Heart left ventricle (tissue), 16 donors: ENCODE measurements at regions not wholly inside any gene's neighbourhood (a gene's known extent, or its start where the extent isn't known, plus 50 kb on each side); places are given as distances from the start of the nearest gene placed in this dataset.

Experiments
- ATAC-seq, 4 donors: fragments of 200-7000 bp; cut with Tn5 transposase; one replicate each; pipeline ENCODE4 v1.9.1; 2020 to 2022; ENCODE audit warnings: moderate library complexity in 4 of 4, mild to moderate bottlenecking in 3 of 4, moderate number of reproducible peaks in 1 of 4
- DNase-seq, 5 donors: peaks; one replicate each; pipeline ENCODE4 v3.0.0-alpha.2; 2020
- H3K27ac ChIP-seq, 12 donors: fragments of 200-600 bp; sonication (generic) in 4 of 12; one replicate each; pipeline versions ENCODE4 v1.5.0 to v1.8.0; 2016 to 2022; ENCODE audit warnings: mild to moderate bottlenecking in 2 of 12
- H3K27me3 ChIP-seq, 9 donors: fragments of 200-600 bp; sonication (generic) in 2 of 9; one replicate each; pipeline versions ENCODE4 v1.5.1 to v1.8.0; 2016 to 2022; ENCODE audit warnings: mild to moderate bottlenecking in 3 of 9
- H3K36me3 ChIP-seq, 9 donors: fragments of 200-600 bp; sonication (generic) in 2 of 9; one replicate each; pipeline versions ENCODE4 v1.5.0 to v1.8.0; 2018 to 2022; ENCODE audit warnings: mild to moderate bottlenecking in 2 of 9
- H3K4me1 ChIP-seq, 12 donors: fragments of 200-600 bp; sonication (generic) in 4 of 12; one replicate each; pipeline versions ENCODE4 v1.5.0 to v1.8.0; 2016 to 2022; ENCODE audit warnings: mild to moderate bottlenecking in 3 of 12
- H3K4me3 ChIP-seq, 12 donors: fragments of 200-600 bp; sonication (generic) in 4 of 12; one replicate each; pipeline versions ENCODE4 v1.5.0 to v1.8.0; 2017 to 2022; ENCODE audit warnings: mild to moderate bottlenecking in 9 of 12, moderate library complexity in 4 of 12
- H3K9me3 ChIP-seq, 12 donors: fragments of 200-600 bp; sonication (generic) in 4 of 12; one replicate each; pipeline versions ENCODE4 v1.5.0 to v1.8.0; 2016 to 2022; ENCODE audit warnings: mild to moderate bottlenecking in 1 of 12
- POLR2A ChIP-seq, 2 donors: fragments of 450-650 bp; IDR thresholded peaks; one replicate each; pipeline ENCODE4 v1.6.1; 2017; ENCODE audit warnings: antibody characterized with exemption in 2 of 2, mild to moderate bottlenecking in 2 of 2, moderate library complexity in 2 of 2
- WGBS, 4 donors: extraction: QIAGEN DNeasy Blood & Tissue Kit in 2 of 4; methylation state at CpG; one replicate each; pipeline versions ENCODE4 v1.1.5 to v1.1.7; 2013 to 2018; 5-methylcytosine and 5-hydroxymethylcytosine counted together
- intact Hi-C, 10 donors: fragments of 100-400 bp; cut with DNase I; formaldehyde crosslinking; loops; one replicate each; pipeline versions ENCODE4 v1.11.1 to v1.14.2; 2022
- TF ChIP-seq, protein P1 (sequence below), 12 donors: fragments of 200-600 bp; sonication (generic) in 4 of 12; IDR thresholded peaks; one replicate each; pipeline versions ENCODE4 v1.5.0 to v1.8.0; 2018 to 2022; ENCODE audit warnings: antibody characterized with exemption in 12 of 12, mild to moderate bottlenecking in 5 of 12
- donor health status: ischemic (EF 13 %, LVEDD 7.1; RV severe dilation, severe dysfunction).
- donor health status: healthy with polysubstance abuse.
- donor health status: DM: no; HTN: yes; CAD: no.
- donor health status: DM: no; HTN: no; CAD: no.
- donor health status: ischemic (EF 25% LVEDD 6.9; RV normal size, moderate dysfunction).
- donor health status: ischemic (EF 25% LVEDD 5.7; RV mildly dilated, moderate dysfunction).
- donor health status: healthy.
- donor health status: DM: yes; HTN: yes; CAD: no.
- donor health status: ischemic (EF 35%, LVEDD 5.7; RV mildly dilated, moderate dysfunction).
- donor health status: nonischemic (EF 11% LVEDD 7.7; RV severe dilation, severe dysfunction).
- donor health status: DM: yes; HTN: yes; CAD: no.
- donor health status: PGD.
- donor health status: ischemic (EF 29% LVEDD 5.4; RV normal size, mild dysfunction).
- donor health status: nonischemic (EF 23%, LVEDD 6.1; RV moderate dilation, normal function).

- DNase-seq (no peak), ATAC-seq (peak in 2 of 4 donors; percentile 74 to 82)
- 26 to 35% (median 31%) methylated on average over 6 of the region's 6 CpGs for WGBS, 4 donors
- Histone ChIP-seq H3K4me3 (no peak overlapping the region), H3K9me3 (no peaks in the 10 kb centered on the region), H3K36me3 (no peaks in the 10 kb centered on the region), H3K4me1 (peaks cover 0 to 21% (median 0%) of the 10 kb centered on the region in 12 donors), H3K27ac (peak overlapping the region in 1 of 12 donors; percentile 56), H3K27me3 (no peaks in the 10 kb centered on the region)
- TF ChIP-seq, protein P1, sequence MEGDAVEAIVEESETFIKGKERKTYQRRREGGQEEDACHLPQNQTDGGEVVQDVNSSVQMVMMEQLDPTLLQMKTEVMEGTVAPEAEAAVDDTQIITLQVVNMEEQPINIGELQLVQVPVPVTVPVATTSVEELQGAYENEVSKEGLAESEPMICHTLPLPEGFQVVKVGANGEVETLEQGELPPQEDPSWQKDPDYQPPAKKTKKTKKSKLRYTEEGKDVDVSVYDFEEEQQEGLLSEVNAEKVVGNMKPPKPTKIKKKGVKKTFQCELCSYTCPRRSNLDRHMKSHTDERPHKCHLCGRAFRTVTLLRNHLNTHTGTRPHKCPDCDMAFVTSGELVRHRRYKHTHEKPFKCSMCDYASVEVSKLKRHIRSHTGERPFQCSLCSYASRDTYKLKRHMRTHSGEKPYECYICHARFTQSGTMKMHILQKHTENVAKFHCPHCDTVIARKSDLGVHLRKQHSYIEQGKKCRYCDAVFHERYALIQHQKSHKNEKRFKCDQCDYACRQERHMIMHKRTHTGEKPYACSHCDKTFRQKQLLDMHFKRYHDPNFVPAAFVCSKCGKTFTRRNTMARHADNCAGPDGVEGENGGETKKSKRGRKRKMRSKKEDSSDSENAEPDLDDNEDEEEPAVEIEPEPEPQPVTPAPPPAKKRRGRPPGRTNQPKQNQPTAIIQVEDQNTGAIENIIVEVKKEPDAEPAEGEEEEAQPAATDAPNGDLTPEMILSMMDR (IDR thresholded peaks at IDR 0.05), result no peak
- no peak for TF ChIP-seq POLR2A (IDR thresholded peaks at IDR 0.05)
- intact Hi-C loops, result loop anchor here in 9 of 10 donors (5.0 to 10.0 kb wide), 10 partner anchors 68 to 752 kb away; no protein-coding TSS in a partner anchor
These were observed 231.8 kb downstream of the MAP2K4 start for GRCh38 chr17:12252462-12252861.

- Histone ChIP-seq H3K27ac (no peak overlapping the region), H3K27me3 (no peaks in the 10 kb centered on the region), H3K9me3 (no peaks in the 10 kb centered on the region), H3K4me1 (peaks cover 0 to 21% (median 0%) of the 10 kb centered on the region in 12 donors), H3K36me3 (no peaks in the 10 kb centered on the region), H3K4me3 (no peak overlapping the region)
- no peak for TF ChIP-seq POLR2A (IDR thresholded peaks at IDR 0.05)
- TF ChIP-seq, protein P1 (IDR thresholded peaks at IDR 0.05), result no peak
- no peak for DNase-seq
- ATAC-seq, result no peak
- intact Hi-C loops, result loop anchor here in 9 of 10 donors (2.0 to 10.0 kb wide), 11 partner anchors 70 to 750 kb away; no protein-coding TSS in a partner anchor
- 88 to 92% (median 90%) methylated on average over 9 of the region's 9 CpGs for WGBS, 4 donors
These were observed 233.8 kb downstream of the MAP2K4 start for GRCh38 chr17:12254460-12254859.

GRCh38 chr17:12256380-12256995 lies 235.8 kb downstream of the MAP2K4 start:
- Histone ChIP-seq H3K27me3 (no peaks in the 10 kb centered on the region), H3K9me3 (peaks cover 0 to 3% (median 0%) of the 10 kb centered on the region in 12 donors), H3K4me3 (no peak overlapping the region), H3K27ac (peak overlapping the region in 1 of 12 donors; percentile 2), H3K4me1 (peaks cover 0 to 21% (median 0%) of the 10 kb centered on the region in 12 donors), H3K36me3 (no peaks in the 10 kb centered on the region)
- peak; percentile 54 to 79 (median 72) for ATAC-seq
- intact Hi-C loops, result loop anchor here (2.0 to 10.0 kb wide), 13 partner anchors 72 to 748 kb away; partner anchors contain the start of gene MYOCD (in 5 of the 10)
- TF ChIP-seq, protein P1 (IDR thresholded peaks at IDR 0.05), result peak; percentile 65 to 81 (median 75)
- no peak for TF ChIP-seq POLR2A (IDR thresholded peaks at IDR 0.05)
- WGBS, 4 donors, result 5 to 14% (median 13%) methylated on average over 4 of the region's 4 CpGs
- DNase-seq, result peak in 3 of 5 donors; percentile 26 to 43 (median 29)

- H3K4me1 ChIP-seq, result peaks cover 0 to 19% (median 0%) of the 10 kb centered on the region in 12 donors
- no peaks in the 10 kb centered on the region for H3K36me3 ChIP-seq
- no peak overlapping the region for H3K4me3 ChIP-seq
- ATAC-seq (no peak), DNase-seq (no peak)
- peaks cover 0 to 3% (median 0%) of the 10 kb centered on the region in 12 donors for H3K9me3 ChIP-seq
- TF ChIP-seq POLR2A (IDR thresholded peaks at IDR 0.05), result no peak
- TF ChIP-seq, protein P1 (IDR thresholded peaks at IDR 0.05), result no peak
- no peaks in the 10 kb centered on the region for H3K27me3 ChIP-seq
- intact Hi-C loops, result loop anchor here (2.0 to 10.0 kb wide), 13 partner anchors 72 to 748 kb away; partner anchors contain the start of gene MYOCD (in 5 of the 10)
- WGBS, 4 donors, result 35 to 36% (median 36%) methylated on average over 5 of the region's 5 CpGs
- peak overlapping the region in 1 of 12 donors; percentile 2 for H3K27ac ChIP-seq
These were observed 236.5 kb downstream of the MAP2K4 start for GRCh38 chr17:12257176-12257575.
